Forelimb muscle (tissue), 1 donor: ENCODE measurements at regions not wholly inside any gene's neighbourhood (a gene's known extent, or its start where the extent isn't known, plus 50 kb on each side); places are given as distances from the start of the nearest gene placed in this dataset.
A peak's percentile ranks its signal among the peaks of the same experiment; 100 is the strongest.

ENCODE experiments used
- DNase-seq: peaks from one replicate; pipeline ENCODE4 v3.0.0-alpha.2; 2013; ENCODE audit warnings: low read depth

DNA sequence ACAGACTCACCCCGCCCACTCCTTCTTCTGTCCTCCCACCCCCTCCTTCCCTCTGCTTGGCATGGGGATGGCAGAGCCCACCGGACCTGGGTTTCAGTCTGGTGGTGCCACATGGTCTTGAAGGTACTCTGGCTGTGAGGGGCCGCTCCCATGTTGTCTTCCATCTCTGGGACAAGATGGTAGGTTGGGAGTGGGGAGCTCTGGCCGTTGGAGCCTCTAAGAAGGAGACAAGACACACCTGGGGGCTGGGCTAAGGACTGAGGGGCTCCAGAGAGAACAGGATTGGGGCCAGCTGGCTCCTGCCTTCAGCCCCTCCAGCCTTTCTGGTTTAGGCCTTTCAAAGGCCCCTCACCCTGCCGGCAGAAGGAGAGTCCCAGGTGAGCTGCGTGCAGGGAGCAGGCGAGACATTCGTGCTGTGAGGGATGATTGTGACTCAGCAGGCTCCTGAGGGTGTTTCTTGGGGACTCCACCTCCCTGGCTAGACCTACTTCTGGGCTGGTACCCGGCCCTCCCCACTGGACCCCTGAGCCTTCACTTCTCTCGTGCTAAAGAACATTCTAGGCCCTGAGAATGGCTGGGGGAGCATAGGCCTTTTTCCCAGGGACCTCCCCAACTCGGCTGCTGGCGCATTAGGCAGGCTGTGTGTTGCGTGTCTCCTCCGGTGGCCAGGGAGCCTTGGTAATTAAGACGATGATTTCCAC is 128.2 kb upstream of the HAAO start:
- DNase-seq = no peak

DNA sequence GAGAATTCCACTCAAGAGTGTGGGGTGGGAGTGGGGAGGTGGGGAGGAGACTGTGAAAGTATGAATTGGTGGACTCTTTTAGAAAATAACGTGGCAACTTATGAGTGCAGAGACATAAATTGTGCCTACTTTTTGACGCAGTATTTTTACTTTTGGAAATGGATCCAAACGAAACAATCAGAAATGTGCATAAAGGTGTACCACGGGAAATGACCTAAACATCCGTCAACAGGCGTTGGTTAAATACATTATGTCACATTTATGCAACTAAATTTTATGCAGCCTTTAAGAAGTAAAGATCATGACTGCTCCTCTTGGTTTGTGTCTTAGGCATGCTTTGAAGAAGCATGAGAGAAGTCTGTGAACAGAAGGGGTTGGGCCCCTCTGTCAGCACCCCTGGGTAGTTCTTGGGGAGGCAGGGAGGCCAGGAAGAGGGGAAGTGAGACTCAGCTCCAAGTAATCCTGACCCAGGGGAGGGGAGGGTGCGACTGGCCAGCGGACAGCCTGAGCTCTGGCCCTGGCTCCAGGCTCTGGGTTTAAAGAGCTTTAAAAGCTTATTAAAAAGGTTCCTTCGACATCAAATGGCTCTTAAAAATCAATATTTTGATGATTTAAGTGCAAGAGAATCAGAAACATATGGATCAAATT is 126.4 kb upstream of the HAAO start:
- no peak for DNase-seq

- DNase-seq = no peak
These were observed 125.7 kb upstream of the HAAO start for GRCh38 chr2:42918041-42918440.

- no peak for DNase-seq
These were observed 125.1 kb upstream of the HAAO start for GRCh38 chr2:42917425-42917927.

GRCh38 chr2:42916324-42916723 is 123.9 kb upstream of the HAAO start:
- no peak for DNase-seq

GRCh38 chr2:42914860-42915259 is 122.5 kb upstream of the HAAO start:
- no peak for DNase-seq

GRCh38 chr2:42914314-42914713 is 121.9 kb upstream of the HAAO start:
- no peak for DNase-seq

DNA sequence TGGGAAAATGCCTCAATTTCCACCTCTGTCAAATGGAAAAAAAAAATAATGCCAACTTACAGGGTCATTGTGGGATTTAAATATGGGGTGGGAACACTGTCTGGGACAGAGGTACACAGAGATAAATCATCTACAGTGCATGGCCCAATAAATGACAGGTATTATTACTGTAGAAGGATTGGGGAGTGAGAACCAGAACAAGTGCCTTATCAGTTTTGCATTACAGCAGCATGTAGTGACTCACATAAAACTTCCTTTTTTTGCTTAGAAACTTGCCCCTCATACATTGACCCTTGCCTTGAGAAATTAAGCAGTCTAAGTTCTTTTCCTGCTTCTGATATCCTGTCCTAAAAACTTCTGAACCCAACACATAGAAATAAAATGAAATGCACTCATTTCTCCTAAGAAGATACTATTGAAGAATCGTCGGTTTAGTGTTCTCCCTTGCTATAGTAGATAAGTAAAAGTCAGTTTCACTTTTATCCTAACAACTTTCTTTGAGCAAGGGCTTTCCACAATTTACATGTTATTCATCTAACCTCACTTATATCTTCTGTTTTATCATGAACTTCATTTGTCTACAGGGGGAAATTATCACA is 121.0 kb upstream of the HAAO start:
- DNase-seq = no peak

- no peak for DNase-seq
These were observed 118.4 kb upstream of the HAAO start for GRCh38 chr2:42910645-42911405.

DNA sequence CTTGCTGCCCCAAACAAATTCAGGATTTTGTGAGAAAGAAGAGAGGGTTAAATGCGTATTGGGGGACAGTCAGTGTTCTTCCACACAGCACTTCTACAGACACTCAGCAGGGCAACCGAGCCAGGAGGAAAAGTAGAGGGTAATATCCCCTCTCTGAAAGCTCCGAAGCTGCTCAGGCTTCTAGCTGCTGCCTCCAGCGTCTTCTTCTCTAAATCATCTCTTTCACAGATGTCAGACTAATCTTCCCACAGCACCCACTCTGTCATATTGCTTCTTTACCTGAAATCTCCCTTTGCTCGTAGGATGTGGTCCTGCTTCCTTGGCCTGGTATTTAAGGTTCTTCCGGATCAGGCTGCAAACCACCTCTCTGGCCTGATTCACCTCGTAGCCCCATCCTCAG is 117.6 kb upstream of the HAAO start:
- no peak for DNase-seq

DNA sequence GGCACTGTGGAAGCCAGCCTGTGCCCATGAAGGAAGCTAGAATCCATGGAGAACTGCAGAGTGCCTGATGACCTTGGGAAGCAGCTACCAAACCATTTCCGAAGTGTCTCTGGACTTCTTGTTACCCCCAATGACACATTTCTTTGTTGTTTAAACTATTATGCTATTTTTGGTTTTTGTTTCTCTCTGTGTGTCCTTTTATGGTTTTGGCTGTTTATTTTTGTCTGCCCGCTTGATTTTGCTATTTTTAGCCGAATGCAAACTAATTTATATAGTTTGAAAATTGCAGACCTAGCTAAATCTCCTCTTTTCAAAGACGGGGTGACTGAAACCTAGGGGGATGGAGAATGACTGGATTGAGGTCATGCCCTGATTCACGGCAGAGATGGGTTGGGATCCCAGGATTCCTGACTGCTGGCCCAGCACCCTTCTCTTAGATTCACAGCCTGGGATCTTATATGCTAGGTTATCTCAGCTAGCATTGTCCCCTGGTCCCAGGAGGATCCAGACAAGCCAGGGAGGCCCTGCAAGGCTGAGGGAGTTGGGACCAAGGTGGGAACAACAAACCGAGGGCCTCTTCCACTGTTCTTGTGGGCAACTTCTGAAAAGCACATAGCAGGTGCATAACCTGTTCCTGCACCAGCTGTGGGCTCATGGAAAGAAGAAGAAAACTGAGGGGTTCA is 116.3 kb upstream of the HAAO start:
- no peak for DNase-seq

GRCh38 chr2:42907835-42908234 is 115.5 kb upstream of the HAAO start:
- DNase-seq = no peak

DNA sequence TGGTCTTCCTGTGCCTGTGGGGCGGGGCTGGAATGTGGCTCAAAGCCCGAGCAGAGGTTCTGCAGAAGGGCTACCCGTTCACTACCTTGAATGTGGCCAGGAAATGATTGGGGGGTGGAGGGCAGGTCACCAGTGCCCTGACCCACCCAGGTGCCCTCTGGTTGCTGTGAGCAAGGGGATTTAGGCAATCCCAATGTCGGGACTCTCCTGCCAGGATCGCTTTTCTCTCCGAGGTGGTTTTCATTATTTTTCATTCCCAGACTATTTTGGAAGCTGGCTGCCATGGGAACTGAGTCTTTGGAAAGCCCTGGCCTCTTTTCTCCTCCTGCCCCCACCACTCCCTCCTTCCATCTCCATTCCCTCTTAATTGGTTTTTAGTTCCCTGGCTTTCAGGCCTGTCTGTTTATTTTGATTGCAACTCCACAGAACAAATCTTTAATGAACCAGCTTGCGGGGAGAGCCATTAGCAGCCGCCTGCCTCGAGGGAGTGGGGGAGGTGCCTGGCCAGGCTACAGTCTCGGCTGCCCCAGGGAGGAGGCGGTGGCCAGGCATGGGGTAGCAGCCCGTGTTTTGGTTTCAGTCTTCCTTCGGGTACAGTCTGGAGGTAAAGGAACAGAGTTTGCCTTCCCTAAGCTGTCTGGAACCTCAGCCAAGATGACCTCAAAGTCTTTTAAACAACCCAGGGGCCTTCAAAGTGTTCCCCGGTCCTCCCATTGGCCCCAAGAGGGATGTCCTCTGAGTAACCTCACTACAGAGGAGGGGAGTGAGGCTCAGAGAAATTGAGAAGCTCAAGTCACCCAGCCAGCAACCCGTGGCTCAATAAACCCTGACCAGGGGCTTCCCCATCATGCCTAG is 114.4 kb upstream of the HAAO start:
- no peak for DNase-seq

DNA sequence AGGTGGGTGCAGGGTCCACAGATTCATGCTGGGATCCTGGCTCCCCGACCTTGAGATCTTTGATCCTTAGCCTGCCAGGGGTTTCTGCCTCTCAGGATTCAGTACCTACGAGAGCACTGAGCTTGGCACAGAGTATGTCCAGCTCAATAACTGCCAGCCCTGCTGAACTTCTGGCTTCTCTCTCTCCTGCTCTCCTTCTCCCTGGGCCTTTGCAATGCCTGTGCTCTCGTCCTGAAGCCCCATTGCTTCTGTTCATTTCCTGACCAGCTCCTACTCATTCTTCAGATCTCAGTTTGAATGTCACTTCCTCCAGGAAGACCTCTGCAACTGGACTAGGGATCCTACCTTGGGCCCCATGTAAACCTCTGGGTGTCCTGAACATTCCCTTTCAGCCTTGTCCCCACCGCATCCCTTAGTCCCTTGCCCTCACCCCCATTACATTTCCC is 113.8 kb upstream of the HAAO start:
- DNase-seq = no peak

DNA sequence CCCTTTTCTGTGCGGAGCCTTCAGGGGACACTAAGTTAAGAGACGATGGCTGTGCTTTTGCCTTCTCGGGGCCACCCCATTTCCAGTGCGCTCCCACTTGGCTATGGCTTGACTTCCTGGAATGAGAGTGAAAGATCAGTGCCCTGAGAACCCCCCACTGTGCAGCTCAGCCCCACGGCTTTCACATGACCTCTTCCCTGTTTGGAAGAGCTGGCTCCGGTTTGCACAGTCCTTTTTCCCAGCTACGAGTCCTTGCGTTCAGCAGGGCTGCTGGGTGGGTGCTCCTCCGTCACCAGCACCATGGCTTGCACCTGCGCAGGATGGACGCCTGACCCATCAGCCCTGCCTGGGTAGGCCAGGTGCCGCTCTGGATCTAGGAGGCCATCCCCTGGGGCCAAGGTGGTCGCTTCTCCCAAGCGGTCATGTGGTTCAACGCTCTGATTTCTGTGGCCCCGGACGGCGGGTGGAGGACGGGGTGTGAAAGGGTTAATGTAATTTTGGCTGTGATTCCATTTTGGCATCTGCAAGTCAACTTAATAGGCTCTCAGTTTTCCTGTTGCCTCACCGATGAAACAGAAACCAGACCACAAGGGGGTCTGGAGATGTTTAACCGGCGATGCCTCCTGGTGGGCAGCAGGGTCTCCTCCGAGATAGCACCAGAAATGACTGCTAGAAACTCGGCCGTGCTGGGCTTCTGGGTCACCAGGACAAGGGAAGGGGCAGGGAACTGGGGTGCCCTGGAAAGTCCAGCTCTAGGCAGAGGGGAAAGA is 113.1 kb upstream of the HAAO start:
- peak; percentile 60 for DNase-seq

GRCh38 chr2:42904576-42904876 is 112.1 kb upstream of the HAAO start:
- DNase-seq = no peak

DNA sequence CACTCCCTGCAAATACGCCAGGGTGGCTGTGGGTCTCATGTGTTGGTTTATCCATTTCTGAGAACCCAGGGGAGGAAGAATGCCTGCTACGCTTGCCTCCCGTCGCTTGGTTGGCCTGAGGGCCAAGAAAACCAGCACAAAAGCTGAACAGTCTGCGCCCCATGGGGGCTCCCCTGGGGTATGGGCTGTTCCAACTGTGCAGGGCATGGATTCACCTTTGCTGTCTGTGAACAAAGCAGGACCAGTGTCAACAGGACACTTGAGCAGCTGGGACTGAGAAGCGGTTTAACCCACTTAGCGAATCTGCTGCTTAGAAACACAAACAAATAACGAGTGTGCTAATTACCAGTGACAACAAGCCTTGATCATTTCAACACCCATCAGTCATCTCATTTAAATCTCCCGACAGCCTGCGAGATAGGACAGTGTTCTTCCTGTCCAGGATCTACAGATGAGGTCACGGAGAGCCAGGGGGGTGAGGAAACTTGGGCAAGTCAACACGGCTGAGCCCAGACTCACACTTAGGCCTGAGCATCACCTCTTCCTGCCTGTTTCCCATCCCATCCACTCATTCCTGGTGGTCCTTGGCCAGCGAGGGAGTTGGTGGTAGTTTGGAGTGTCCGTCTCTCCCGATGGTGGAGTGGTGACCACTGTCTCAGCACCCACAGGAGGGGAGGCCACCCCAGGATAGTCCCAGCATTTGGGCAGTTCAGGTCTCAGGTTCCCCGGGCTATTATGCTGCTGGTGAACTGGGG is 111.6 kb upstream of the HAAO start:
- no peak for DNase-seq

- no peak for DNase-seq
These were observed 110.7 kb upstream of the HAAO start for GRCh38 chr2:42902939-42903709.
